Thyroid gland (tissue), 4 donors: ENCODE measurements at regions not wholly inside any gene's neighbourhood (a gene's known extent, or its start where the extent isn't known, plus 50 kb on each side); places are given as distances from the start of the nearest gene placed in this dataset.

ENCODE experiments used
- DNase-seq, 2 donors: peaks; one replicate each; pipeline ENCODE4 v3.0.0-alpha.2; 2019
- H3K27ac ChIP-seq, 3 donors: fragments of 200-600 bp; sonication (generic); 1 replicate in 2 of 3; 2 replicates in 1 of 3; pipeline ENCODE4 v1.5.1; 2016 to 2019; ENCODE audit warnings: mild to moderate bottlenecking in 1 of 3, moderate library complexity in 1 of 3
- H3K27me3 ChIP-seq: fragments of 200-600 bp; sonication (generic); one replicate; pipeline ENCODE4 v1.5.1; 2019
- H3K36me3 ChIP-seq, 2 donors: fragments of 200-600 bp; sonication (generic); one replicate each; pipeline ENCODE4 v1.5.1; 2016 to 2019
- H3K4me1 ChIP-seq, 2 donors: fragments of 200-600 bp; sonication (generic); one replicate each; pipeline ENCODE4 v1.5.1; 2017 to 2019
- H3K4me3 ChIP-seq, 3 donors: fragments of 200-600 bp; sonication (generic); replicated peaks in 1 of 3; 1 replicate in 2 of 3; 2 replicates in 1 of 3; pipeline ENCODE4 v1.5.1; 2016; ENCODE audit warnings: mild to moderate bottlenecking in 1 of 3
- H3K9me3 ChIP-seq: fragments of 200-600 bp; sonication (generic); one replicate; pipeline ENCODE4 v1.5.1; 2017
- CTCF ChIP-seq, 6 experiments: fragments of 200-600 bp in 3 of 6; fragments of 450-650 bp in 3 of 6; sonication (generic) in 3 of 6; IDR thresholded peaks; one replicate each; pipeline ENCODE4 v1.5.1; 2016 to 2019; ENCODE audit warnings: antibody characterized with exemption in 6 of 6, mild to moderate bottlenecking in 2 of 6, inconsistent platforms in 1 of 6, moderate library complexity in 1 of 6
- POLR2A ChIP-seq, 2 donors: fragments of 450-650 bp; IDR thresholded peaks; one replicate each; pipeline ENCODE4 v1.6.1; 2017; ENCODE audit warnings: antibody characterized with exemption in 2 of 2, mild to moderate bottlenecking in 2 of 2, moderate library complexity in 1 of 2
- WGBS, 2 donors: methylation state at CpG; one replicate each; pipeline ENCODE4 v1.1.5; 2017; 5-methylcytosine and 5-hydroxymethylcytosine counted together
- intact Hi-C: fragments of 100-400 bp; cut with DNase I; formaldehyde crosslinking; loops from one replicate; pipeline ENCODE4 v1.15.1; 2023

GRCh38 chr4:165588534-165589315 is 209.9 kb downstream of the CPE start:
- H3K36me3 ChIP-seq = no peaks in the 10 kb centered on the region
- intact Hi-C loops = no loop called here
- H3K4me1 ChIP-seq = no peaks in the 10 kb centered on the region
- no peaks in the 10 kb centered on the region for H3K27me3 ChIP-seq
- H3K4me3 ChIP-seq = no peak overlapping the region
- DNase-seq = no peak
- 40 to 57% methylated on average over 7 of the region's 7 CpGs for WGBS, 2 donors
- TF ChIP-seq CTCF (IDR thresholded peaks at IDR 0.05) (no peak), POLR2A (IDR thresholded peaks at IDR 0.05) (no peak)
- H3K27ac ChIP-seq = no peak overlapping the region
- no peaks in the 10 kb centered on the region for H3K9me3 ChIP-seq

GRCh38 chr4:165592386-165592785 is 213.6 kb downstream of the CPE start:
- no peaks in the 10 kb centered on the region for H3K27me3 ChIP-seq
- H3K36me3 ChIP-seq = no peaks in the 10 kb centered on the region
- no peaks in the 10 kb centered on the region for H3K4me1 ChIP-seq
- intact Hi-C loops = no loop called here
- TF ChIP-seq POLR2A (IDR thresholded peaks at IDR 0.05) (no peak), CTCF (IDR thresholded peaks at IDR 0.05) (no peak)
- 58 to 74% methylated on average over 2 of the region's 2 CpGs for WGBS, 2 donors
- no peak for DNase-seq
- no peak overlapping the region for H3K27ac ChIP-seq
- no peaks in the 10 kb centered on the region for H3K9me3 ChIP-seq
- no peak overlapping the region for H3K4me3 ChIP-seq

- Histone ChIP-seq H3K36me3 (no peaks in the 10 kb centered on the region), H3K9me3 (no peaks in the 10 kb centered on the region), H3K27me3 (no peaks in the 10 kb centered on the region), H3K4me1 (no peaks in the 10 kb centered on the region), H3K4me3 (no peak overlapping the region), H3K27ac (no peak overlapping the region)
- intact Hi-C loops = no loop called here
- DNase-seq = no peak
- TF ChIP-seq CTCF (IDR thresholded peaks at IDR 0.05) (no peak), POLR2A (IDR thresholded peaks at IDR 0.05) (no peak)
- 95% methylated on average over 3 of the region's 3 CpGs for WGBS, 2 donors
These were observed 219.0 kb downstream of the CPE start for GRCh38 chr4:165597581-165598480.

GRCh38 chr4:165600959-165601683 is 222.3 kb downstream of the CPE start:
- no peak overlapping the region for H3K4me3 ChIP-seq
- H3K4me1 ChIP-seq = no peaks in the 10 kb centered on the region
- intact Hi-C loops = no loop called here
- WGBS, 2 donors = 70 to 88% methylated on average over 4 of the region's 4 CpGs
- TF ChIP-seq CTCF (IDR thresholded peaks at IDR 0.05) = no peak
- TF ChIP-seq POLR2A (IDR thresholded peaks at IDR 0.05) = no peak
- H3K36me3 ChIP-seq = no peaks in the 10 kb centered on the region
- no peak for DNase-seq
- no peaks in the 10 kb centered on the region for H3K27me3 ChIP-seq
- no peaks in the 10 kb centered on the region for H3K9me3 ChIP-seq
- H3K27ac ChIP-seq = no peak overlapping the region
